GM13977 (cell line): ENCODE measurements at regions not wholly inside any gene's neighbourhood (a gene's known extent, or its start where the extent isn't known, plus 50 kb on each side); places are given as distances from the start of the nearest gene placed in this dataset.

Source experiments
- DNase-seq: peaks from one replicate; pipeline ENCODE4 v3.0.0; 2012; ENCODE audit warnings: low spot score
- CTCF ChIP-seq: IDR thresholded peaks from 2 replicates; pipeline ENCODE4 v1.5.1; 2012; ENCODE audit warnings: mild to moderate bottlenecking, control low read depth; ENCODE audit not compliant: insufficient read depth; ENCODE audit errors: extremely low read depth, missing control alignments
- in situ Hi-C: fragments of 300-500 bp; cut with MboI; formaldehyde crosslinking; loops from one replicate; pipeline ENCODE4 v1.12.0; 2022; ENCODE audit warnings: low sequenced_read_pairs, low pct_unique_long_range_greater_than_20kb, mixed read lengths, inconsistent platforms; ENCODE audit not compliant: unreplicated experiment

- in situ Hi-C loops: no loop called here
Measured at GRCh38 chr17:72244956-72245355, 124.1 kb downstream of the SOX9 start.

DNA sequence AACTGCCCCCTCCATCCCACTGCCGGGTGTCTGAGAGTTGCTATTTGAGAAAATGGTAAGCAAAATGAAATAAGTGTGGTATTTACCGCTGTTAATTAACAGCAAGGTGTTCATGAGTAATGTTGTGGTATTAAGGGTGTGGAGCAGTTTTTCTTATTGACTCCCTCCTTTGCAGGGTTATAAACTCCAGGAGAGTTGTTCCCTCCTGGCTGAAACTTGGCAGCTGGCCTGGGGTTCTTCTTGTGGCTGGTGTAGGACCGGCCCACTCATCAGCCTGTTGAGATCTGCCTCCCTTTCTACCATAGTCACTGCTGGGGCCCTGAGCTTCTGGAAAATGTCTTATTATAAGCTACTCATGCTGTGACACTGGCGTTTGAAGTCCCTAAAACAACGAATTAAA is 128.6 kb downstream of the SOX9 start:
- no peak for TF ChIP-seq CTCF
- no peak for DNase-seq
- in situ Hi-C loops: no loop called here

More at GRCh38 chr17:72244956-72245355, 124.1 kb downstream of the SOX9 start:
- no peak for DNase-seq
- TF ChIP-seq CTCF: no peak

DNA sequence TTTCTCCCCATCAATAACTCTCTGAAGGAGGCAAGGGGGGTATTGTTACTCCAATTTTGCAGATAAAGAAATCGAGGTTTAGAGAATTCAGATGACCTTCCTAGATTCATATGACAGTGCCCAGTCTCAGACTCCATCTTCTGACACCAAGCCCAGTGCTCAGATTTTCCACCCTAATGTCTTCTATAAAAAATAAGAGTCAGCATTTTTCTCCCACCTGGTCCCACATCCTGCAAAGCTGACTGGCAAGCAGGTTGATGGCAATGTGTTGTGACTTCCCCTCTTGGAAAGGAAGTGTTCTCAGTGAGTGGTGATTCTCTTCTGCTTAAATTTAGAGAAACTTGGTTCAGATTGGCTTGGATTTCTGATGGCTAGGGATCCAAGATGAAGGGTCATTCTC is 129.4 kb downstream of the SOX9 start:
- TF ChIP-seq CTCF: no peak
- in situ Hi-C loops: no loop called here

DNA sequence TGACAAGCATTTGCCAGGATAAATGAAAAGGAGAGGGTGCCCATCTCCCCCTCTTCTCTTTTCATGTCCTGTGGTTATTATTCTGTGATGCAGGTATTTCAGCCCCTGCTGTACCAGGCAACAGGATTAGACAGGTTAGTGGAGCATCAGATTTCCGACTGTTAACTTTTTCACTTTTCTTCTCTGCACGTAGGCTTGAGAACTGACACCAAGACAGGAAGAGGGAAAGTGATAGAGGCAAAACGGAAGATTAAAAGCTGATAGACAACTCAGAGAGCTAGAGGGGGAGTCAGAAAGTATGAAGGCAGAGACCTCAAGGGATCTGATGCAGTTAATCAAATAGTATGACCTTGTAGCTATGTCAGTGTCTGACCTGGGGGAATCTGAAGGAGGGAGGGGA is 132.8 kb downstream of the SOX9 start:
- in situ Hi-C loops: no loop called here
- TF ChIP-seq CTCF: no peak
- DNase-seq: no peak

More for the DNA sequence above, 129.4 kb downstream of the SOX9 start:
- DNase-seq: no peak

DNA sequence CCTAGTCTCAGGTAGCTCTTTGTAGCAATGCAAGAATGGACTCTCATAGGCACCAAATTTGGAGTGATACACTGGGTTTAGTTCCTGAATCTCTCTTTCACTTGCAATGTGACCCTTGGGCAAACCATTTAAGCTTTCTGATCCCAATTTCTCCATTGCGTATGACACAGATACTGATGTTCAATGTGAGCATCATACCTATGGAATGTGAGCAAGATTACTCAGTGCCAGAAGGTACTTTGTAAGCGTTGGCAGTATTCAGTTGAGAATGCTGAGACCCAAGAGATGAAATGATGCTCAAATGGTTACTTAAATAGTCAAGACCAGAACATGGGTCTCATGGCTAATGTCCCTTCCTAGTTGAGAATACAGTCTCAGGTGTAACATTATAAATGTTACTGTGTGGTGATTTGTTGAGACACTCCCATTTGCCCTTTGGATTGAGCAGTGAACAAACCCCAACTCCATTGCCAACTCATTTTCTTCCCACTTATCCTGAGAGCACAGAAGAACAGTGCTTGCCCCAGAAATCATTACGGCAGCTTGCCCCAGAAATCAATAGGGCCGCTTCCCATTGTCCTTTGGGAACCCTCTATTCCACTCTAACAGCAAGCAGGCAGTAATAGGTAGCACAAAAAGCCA is 134.1 kb downstream of the SOX9 start:
- in situ Hi-C loops: no loop called here

GRCh38 chr17:72255481-72255880 is 134.7 kb downstream of the SOX9 start:
- no peak for TF ChIP-seq CTCF
- no peak for DNase-seq
- in situ Hi-C loops: no loop called here

More for the DNA sequence above, 134.1 kb downstream of the SOX9 start:
- no peak for DNase-seq
- TF ChIP-seq CTCF: no peak
